HCT116 (cell line): ENCODE measurements at regions not wholly inside any gene's neighbourhood (a gene's known extent, or its start where the extent isn't known, plus 50 kb on each side); places are given as distances from the start of the nearest gene placed in this dataset.

ENCODE experiments used
- ATAC-seq: fragments of 200-7000 bp; cut with Tn5 transposase; 2 replicates; pipeline ENCODE4 v1.9.1; 2020; ENCODE audit warnings: mild to moderate bottlenecking, moderate library complexity
- BruUV-seq: library from RNA; stranded (reverse); fragments of 400-500 nt; replicated peaks from 2 replicates; lab custom pipeline; 2021; lab: Mats Ljungman, UMichigan
- CTCF ChIA-PET: fragments of 300-600 bp; sonication (Branson Sonifier 250); formaldehyde crosslinking; loops from one replicate; lab custom pipeline; 2021; ENCODE audit warnings: antibody characterized with exemption; lab: Charles Lee
- POLR2A ChIA-PET: fragments of 300-600, 350-600 bp; sonication (Branson Sonifier 250); formaldehyde crosslinking; loops from one replicate; lab custom pipeline; 2021; ENCODE audit warnings: antibody characterized with exemption; lab: Charles Lee
- RAD21 ChIA-PET, 2 experiments: fragments of 300-600 bp; sonication (Branson Sonifier 250); formaldehyde crosslinking; loops; one replicate each; lab custom pipeline; 2023; ENCODE audit warnings: low total read pairs in 2 of 2; ENCODE audit not compliant: uncharacterized antibody in 2 of 2, unreplicated experiment in 2 of 2, low non-redundant PET in 1 of 2; lab: Charles Lee
- DNase-seq: peaks from one replicate; pipeline ENCODE4 v3.0.0-alpha.2; 2010; ENCODE audit warnings: low read depth, low spot score
- H2AFZ ChIP-seq: fragments of 200-600 bp; shearing (Covaris generic), sonication (generic); 2 replicates; pipeline ENCODE4 v1.6.1; 2017; ENCODE audit warnings: low read depth, mixed run types, mixed read lengths, antibody characterized with exemption, low read length; ENCODE audit not compliant: poor library complexity, severe bottlenecking
- H3K27ac ChIP-seq: 2 replicates; pipeline ENCODE4 v1.5.1; 2012; ENCODE audit warnings: low read depth, low read length
- H3K27me3 ChIP-seq: fragments of 200-600 bp; sonication (generic); 2 replicates; pipeline ENCODE4 v1.6.1; 2016; ENCODE audit warnings: mixed run types, low read length, mixed read lengths; ENCODE audit not compliant: insufficient read depth
- H3K36me3 ChIP-seq, 2 experiments: fragments of 200-500 bp in 1 of 2; fragments of 200-600 bp in 1 of 2; sonication (Bioruptor generic) in 1 of 2; sonication (generic) in 1 of 2; 2 replicates each; pipeline versions ENCODE4 v1.5.1 to v1.6.1; 2014 to 2016; ENCODE audit warnings: low read length in 2 of 2, inconsistent platforms in 1 of 2, mixed read lengths in 1 of 2, mixed run types in 1 of 2; ENCODE audit not compliant: insufficient read depth in 2 of 2, control insufficient read depth in 1 of 2
- H3K4me1 ChIP-seq, 2 experiments: fragments of 200-600 bp in 1 of 2; sonication (generic) in 1 of 2; 2 replicates each; pipeline versions ENCODE4 v1.5.1 to v1.6.1; 2012 to 2017; ENCODE audit warnings: low read length in 2 of 2, inconsistent platforms in 1 of 2, mild to moderate bottlenecking in 1 of 2, mixed read lengths in 1 of 2, mixed run types in 1 of 2, moderate library complexity in 1 of 2; ENCODE audit not compliant: insufficient read depth in 2 of 2, control insufficient read depth in 1 of 2
- H3K4me2 ChIP-seq: fragments of 200-600 bp; sonication (generic); 2 replicates; pipeline ENCODE4 v1.6.1; 2017; ENCODE audit warnings: mixed run types, low read length, mixed read lengths
- H3K4me3 ChIP-seq, 2 experiments: fragments of 200-600 bp in 1 of 2; sonication (generic) in 1 of 2; replicated peaks in 1 of 2; 2 replicates each; pipeline ENCODE4 v1.5.1; 2011 to 2016; ENCODE audit warnings: low read length in 2 of 2, control low read depth in 1 of 2, low read depth in 1 of 2, mild to moderate bottlenecking in 1 of 2, mixed read lengths in 1 of 2, mixed run types in 1 of 2
- H3K79me2 ChIP-seq: fragments of 200-600 bp; sonication (generic); 2 replicates; pipeline ENCODE4 v1.6.1; 2017; ENCODE audit warnings: mild to moderate bottlenecking, mixed run types, low read length, moderate library complexity, mixed read lengths; ENCODE audit not compliant: insufficient read depth
- H3K9ac ChIP-seq: fragments of 200-600 bp; sonication (generic); 2 replicates; pipeline ENCODE4 v1.6.1; 2016; ENCODE audit warnings: low read length, mixed read lengths
- H3K9me2 ChIP-seq: fragments of 200-600 bp; sonication (generic), shearing (Covaris generic); 2 replicates; pipeline ENCODE4 v1.6.1; 2017; ENCODE audit warnings: mixed run types, mild to moderate bottlenecking, moderate library complexity; ENCODE audit not compliant: insufficient read depth
- H3K9me3 ChIP-seq, 2 experiments: fragments of 200-500 bp in 1 of 2; fragments of 200-600 bp in 1 of 2; sonication (Bioruptor generic) in 1 of 2; sonication (generic) in 1 of 2; 2 replicates each; pipeline ENCODE4 v1.6.1; 2014 to 2017; ENCODE audit warnings: low read length in 2 of 2, mixed read lengths in 2 of 2, inconsistent platforms in 1 of 2, low read depth in 1 of 2, mild to moderate bottlenecking in 1 of 2, mixed run types in 1 of 2, moderate library complexity in 1 of 2; ENCODE audit not compliant: control insufficient read depth in 1 of 2, insufficient read depth in 1 of 2
- H4K20me1 ChIP-seq: fragments of 200-600 bp; sonication (generic), shearing (Covaris generic); 2 replicates; pipeline ENCODE4 v1.6.1; 2017; ENCODE audit warnings: mixed run types, mild to moderate bottlenecking, moderate library complexity; ENCODE audit not compliant: insufficient read depth
- CBX3 ChIP-seq: IDR thresholded peaks from 2 replicates; pipeline ENCODE4 v1.6.1; 2012; ENCODE audit warnings: low read depth
- CEBPB ChIP-seq: IDR thresholded peaks from 2 replicates; pipeline ENCODE4 v1.6.1; 2012; ENCODE audit warnings: low read depth
- EGR1 ChIP-seq: IDR thresholded peaks from 2 replicates; pipeline ENCODE4 v1.6.1; 2012; ENCODE audit warnings: low read depth
- EZH2 ChIP-seq: fragments of 200-600 bp; sonication (generic); IDR thresholded peaks from 2 replicates; pipeline ENCODE4 v1.6.1; 2017; ENCODE audit warnings: antibody characterized with exemption, mixed run types
- FOSL1 ChIP-seq: IDR thresholded peaks from 2 replicates; pipeline ENCODE4 v1.6.1; 2012; ENCODE audit warnings: low read depth
- JUND ChIP-seq: IDR thresholded peaks from 2 replicates; pipeline ENCODE4 v1.6.1; 2012
- POLR2AphosphoS5 ChIP-seq: IDR thresholded peaks from 2 replicates; pipeline ENCODE4 v1.6.1; 2011; ENCODE audit warnings: mild to moderate bottlenecking, low read depth, low read length, moderate library complexity
- RAD21 ChIP-seq: IDR thresholded peaks from 2 replicates; pipeline ENCODE4 v1.6.1; 2012; ENCODE audit warnings: low read depth, mild to moderate bottlenecking
- SIN3A ChIP-seq: IDR thresholded peaks from 2 replicates; pipeline ENCODE4 v1.6.1; 2012; ENCODE audit warnings: low read depth
- SRF ChIP-seq: IDR thresholded peaks from 2 replicates; pipeline ENCODE4 v1.6.1; 2012; ENCODE audit warnings: low read depth
- TCF7L2 ChIP-seq: IDR thresholded peaks from 2 replicates; pipeline ENCODE4 v1.7.0; 2011; ENCODE audit warnings: borderline replicate concordance, inconsistent platforms; ENCODE audit not compliant: insufficient read depth, insufficient read length; ENCODE audit errors: extremely low read depth
- YY1 ChIP-seq: IDR thresholded peaks from 2 replicates; pipeline ENCODE4 v1.6.1; 2011; ENCODE audit warnings: low read length, low read depth, moderate library complexity, mild to moderate bottlenecking; ENCODE audit not compliant: insufficient replicate concordance; ENCODE audit errors: extremely low read depth
- ZFX ChIP-seq: fragments of 450-650 bp; IDR thresholded peaks from 2 replicates; pipeline ENCODE4 v1.6.1; 2017
- ZNF274 ChIP-seq: fragments of 200-500 bp; sonication (Bioruptor generic); IDR thresholded peaks from 2 replicates; pipeline ENCODE4 v1.6.1; 2014; ENCODE audit warnings: mild to moderate bottlenecking, low read depth, low read length, inconsistent platforms
- intact Hi-C: fragments of 100-400 bp; cut with micrococcal nuclease; formaldehyde crosslinking; loops from 2 replicates; pipeline ENCODE4 v1.10.0; 2022
- TF ChIP-seq, protein P1 (sequence below), 3 experiments: fragments of 200-600 bp in 1 of 3; sonication (generic) in 1 of 3; IDR thresholded peaks in 2 of 3; conservative IDR thresholded peaks in 1 of 3; 2 replicates each; pipeline ENCODE4 v1.5.1; 2012 to 2017; ENCODE audit warnings: low read depth in 2 of 3, low read length in 2 of 3, antibody characterized with exemption in 1 of 3, borderline replicate concordance in 1 of 3, control low read depth in 1 of 3, mild to moderate bottlenecking in 1 of 3, mixed read lengths in 1 of 3, mixed run types in 1 of 3, moderate library complexity in 1 of 3; ENCODE audit not compliant: insufficient read depth in 1 of 3
- TF ChIP-seq, protein P2 (sequence below): IDR thresholded peaks from 2 replicates; pipeline ENCODE4 v1.6.1; 2011; ENCODE audit warnings: mild to moderate bottlenecking, low read length, moderate library complexity; ENCODE audit not compliant: insufficient replicate concordance; ENCODE audit errors: extremely low read depth

DNA sequence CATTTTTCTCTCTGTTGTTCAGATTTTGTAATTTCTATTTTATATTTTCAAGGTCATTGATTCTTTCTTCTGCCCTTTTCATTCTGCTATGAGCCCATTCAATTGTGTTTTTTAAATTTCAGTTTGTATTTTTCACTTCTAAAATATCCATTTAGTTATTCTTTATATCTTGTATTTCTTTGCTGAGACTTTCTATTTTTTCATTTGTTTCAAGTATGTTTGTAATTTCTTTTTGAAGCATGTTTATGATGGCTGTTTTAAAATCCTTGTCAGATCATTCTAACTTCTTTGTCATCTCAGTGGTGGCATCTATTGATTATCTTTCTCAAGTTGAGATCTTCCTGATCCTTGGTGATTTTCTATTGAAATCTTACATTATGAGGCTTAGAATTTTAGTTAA, 157.2 kb upstream of the USP9X start:
- Histone ChIP-seq H4K20me1 (no peaks in the 10 kb centered on the region), H3K4me3 (no peak overlapping the region), H3K36me3 (no peaks in the 10 kb centered on the region), H3K4me2 (no peak overlapping the region), H3K9me2 (no peaks in the 10 kb centered on the region), H3K4me1 (no peaks in the 10 kb centered on the region), H3K9me3 (no peaks in the 10 kb centered on the region), H2AFZ (no peak overlapping the region), H3K27me3 (no peaks in the 10 kb centered on the region), H3K27ac (no peak overlapping the region), H3K9ac (no peak overlapping the region), H3K79me2 (no peaks in the 10 kb centered on the region)
- CTCF ChIA-PET, result no interaction called here
- DNase-seq (no peak), ATAC-seq (no peak)
- intact Hi-C loops, result no loop called here
- no TSS peak for BruUV-seq
- RAD21 ChIA-PET, result no interaction called here
- POLR2A ChIA-PET, result no interaction called here
- TF ChIP-seq CBX3 (no peak), EZH2 (no peak), EGR1 (no peak), TCF7L2 (no peak), POLR2AphosphoS5 (no peak), FOSL1 (no peak), YY1 (no peak), CEBPB (no peak), ZNF274 (no peak), ZFX (no peak), JUND (no peak), SIN3A (no peak), SRF (no peak), RAD21 (no peak)
- TF ChIP-seq, protein P1, sequence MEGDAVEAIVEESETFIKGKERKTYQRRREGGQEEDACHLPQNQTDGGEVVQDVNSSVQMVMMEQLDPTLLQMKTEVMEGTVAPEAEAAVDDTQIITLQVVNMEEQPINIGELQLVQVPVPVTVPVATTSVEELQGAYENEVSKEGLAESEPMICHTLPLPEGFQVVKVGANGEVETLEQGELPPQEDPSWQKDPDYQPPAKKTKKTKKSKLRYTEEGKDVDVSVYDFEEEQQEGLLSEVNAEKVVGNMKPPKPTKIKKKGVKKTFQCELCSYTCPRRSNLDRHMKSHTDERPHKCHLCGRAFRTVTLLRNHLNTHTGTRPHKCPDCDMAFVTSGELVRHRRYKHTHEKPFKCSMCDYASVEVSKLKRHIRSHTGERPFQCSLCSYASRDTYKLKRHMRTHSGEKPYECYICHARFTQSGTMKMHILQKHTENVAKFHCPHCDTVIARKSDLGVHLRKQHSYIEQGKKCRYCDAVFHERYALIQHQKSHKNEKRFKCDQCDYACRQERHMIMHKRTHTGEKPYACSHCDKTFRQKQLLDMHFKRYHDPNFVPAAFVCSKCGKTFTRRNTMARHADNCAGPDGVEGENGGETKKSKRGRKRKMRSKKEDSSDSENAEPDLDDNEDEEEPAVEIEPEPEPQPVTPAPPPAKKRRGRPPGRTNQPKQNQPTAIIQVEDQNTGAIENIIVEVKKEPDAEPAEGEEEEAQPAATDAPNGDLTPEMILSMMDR (IDR thresholded peaks at IDR 0.05 in 2 of 3, conservative IDR thresholded peaks at IDR 0.05 in 1 of 3; ENCODE audit: borderline replicate concordance in 1 of 3, insufficient read depth in 1 of 3, low read depth in 2 of 3, low read length in 2 of 3), result no peak
- TF ChIP-seq, protein P2, sequence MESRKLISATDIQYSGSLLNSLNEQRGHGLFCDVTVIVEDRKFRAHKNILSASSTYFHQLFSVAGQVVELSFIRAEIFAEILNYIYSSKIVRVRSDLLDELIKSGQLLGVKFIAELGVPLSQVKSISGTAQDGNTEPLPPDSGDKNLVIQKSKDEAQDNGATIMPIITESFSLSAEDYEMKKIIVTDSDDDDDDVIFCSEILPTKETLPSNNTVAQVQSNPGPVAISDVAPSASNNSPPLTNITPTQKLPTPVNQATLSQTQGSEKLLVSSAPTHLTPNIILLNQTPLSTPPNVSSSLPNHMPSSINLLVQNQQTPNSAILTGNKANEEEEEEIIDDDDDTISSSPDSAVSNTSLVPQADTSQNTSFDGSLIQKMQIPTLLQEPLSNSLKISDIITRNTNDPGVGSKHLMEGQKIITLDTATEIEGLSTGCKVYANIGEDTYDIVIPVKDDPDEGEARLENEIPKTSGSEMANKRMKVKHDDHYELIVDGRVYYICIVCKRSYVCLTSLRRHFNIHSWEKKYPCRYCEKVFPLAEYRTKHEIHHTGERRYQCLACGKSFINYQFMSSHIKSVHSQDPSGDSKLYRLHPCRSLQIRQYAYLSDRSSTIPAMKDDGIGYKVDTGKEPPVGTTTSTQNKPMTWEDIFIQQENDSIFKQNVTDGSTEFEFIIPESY, result no peak
